GM23338 (cell line): ENCODE measurements at regions not wholly inside any gene's neighbourhood (a gene's known extent, or its start where the extent isn't known, plus 50 kb on each side); places are given as distances from the start of the nearest gene placed in this dataset.

Experiments
- ATAC-seq: fragments of 200-7000 bp; cut with Tn5 transposase; 3 replicates; pipeline ENCODE4 v1.9.1; 2020
- DNase-seq: peaks from one replicate; pipeline ENCODE4 v3.0.0-alpha.2; 2015; ENCODE audit warnings: low spot score
- H2AFZ ChIP-seq: fragments of 200-600 bp; sonication (generic); 2 replicates; pipeline ENCODE4 v1.8.0; 2016; ENCODE audit warnings: antibody characterized with exemption, mild to moderate bottlenecking, moderate library complexity
- H3F3A ChIP-seq: fragments of 200-600 bp; sonication (generic); replicated peaks from 2 replicates; pipeline ENCODE4 v1.8.0; 2017; ENCODE audit warnings: antibody characterized with exemption, mixed run types, low read depth
- H3K27ac ChIP-seq: fragments of 200-600 bp; sonication (generic); 2 replicates; pipeline ENCODE4 v1.6.1; 2016; ENCODE audit warnings: low read depth
- H3K27me3 ChIP-seq: fragments of 200-600 bp; sonication (generic); 2 replicates; pipeline ENCODE4 v1.8.0; 2016; ENCODE audit warnings: mild to moderate bottlenecking, mixed run types, moderate library complexity; ENCODE audit not compliant: insufficient read depth
- H3K36me3 ChIP-seq: fragments of 200-600 bp; sonication (generic); 2 replicates; pipeline ENCODE4 v1.8.0; 2016; ENCODE audit warnings: mild to moderate bottlenecking; ENCODE audit not compliant: insufficient read depth
- H3K4me1 ChIP-seq: fragments of 200-600 bp; sonication (generic); 2 replicates; pipeline ENCODE4 v1.8.0; 2016; ENCODE audit warnings: mild to moderate bottlenecking, moderate library complexity; ENCODE audit not compliant: insufficient read depth
- H3K4me2 ChIP-seq: fragments of 200-600 bp; sonication (generic); 2 replicates; pipeline ENCODE4 v1.7.1; 2017; ENCODE audit warnings: mixed run types
- H3K4me3 ChIP-seq: fragments of 200-600 bp; sonication (generic); 2 replicates; pipeline ENCODE4 v1.6.1; 2016; ENCODE audit warnings: mixed run types
- H3K79me2 ChIP-seq: fragments of 200-600 bp; sonication (generic); replicated peaks from 2 replicates; pipeline ENCODE4 v1.8.0; 2017; ENCODE audit warnings: mild to moderate bottlenecking; ENCODE audit not compliant: insufficient read depth
- H3K9me2 ChIP-seq: fragments of 200-600 bp; sonication (generic); 2 replicates; pipeline ENCODE4 v1.8.0; 2017; ENCODE audit not compliant: insufficient read depth
- H4K20me1 ChIP-seq: fragments of 200-600 bp; sonication (generic); replicated peaks from 2 replicates; pipeline ENCODE4 v1.8.0; 2017; ENCODE audit warnings: mild to moderate bottlenecking; ENCODE audit not compliant: insufficient read depth
- H3K27ac Mint-ChIP-seq: 2 replicates; pipeline ENCODE4 v1.8.0; 2020; ENCODE audit warnings: inconsistent platforms, mild to moderate bottlenecking, moderate library complexity, mixed read lengths
- H3K27me3 Mint-ChIP-seq: 3 replicates; pipeline ENCODE4 v1.8.0; 2022; ENCODE audit warnings: low read depth, mild to moderate bottlenecking, moderate library complexity, mixed read lengths, inconsistent platforms; ENCODE audit not compliant: insufficient read depth, poor library complexity
- H3K36me3 Mint-ChIP-seq: 3 replicates; pipeline ENCODE4 v1.8.0; 2021; ENCODE audit warnings: low read depth, mild to moderate bottlenecking, inconsistent platforms, moderate library complexity, mixed read lengths
- H3K4me1 Mint-ChIP-seq: 3 replicates; pipeline ENCODE4 v1.8.0; 2020; ENCODE audit warnings: mild to moderate bottlenecking, inconsistent platforms, mixed read lengths
- H3K4me3 Mint-ChIP-seq: 3 replicates; pipeline ENCODE4 v1.8.0; 2021; ENCODE audit warnings: moderate library complexity, mild to moderate bottlenecking, inconsistent platforms, mixed read lengths
- H3K9me3 Mint-ChIP-seq: 3 replicates; pipeline ENCODE4 v1.8.0; 2020; ENCODE audit warnings: moderate library complexity, mild to moderate bottlenecking, inconsistent platforms, mixed read lengths
- EZH2 ChIP-seq: fragments of 200-600 bp; sonication (generic); IDR thresholded peaks from one replicate; pipeline ENCODE4 v1.8.0; 2017; ENCODE audit warnings: antibody characterized with exemption, mild to moderate bottlenecking, low read depth; ENCODE audit not compliant: unreplicated experiment
- REST ChIP-seq: IDR thresholded peaks from one replicate; pipeline ENCODE4 v1.6.1; 2018; ENCODE audit warnings: antibody characterized with exemption; ENCODE audit not compliant: unreplicated experiment
- STAT1 ChIP-seq: IDR thresholded peaks from one replicate; pipeline ENCODE4 v1.6.1; 2016; ENCODE audit warnings: antibody characterized with exemption; ENCODE audit not compliant: unreplicated experiment
- ZNF331 ChIP-seq: fragments of 250-450 bp; sonication (Bioruptor Pico); IDR thresholded peaks from 2 replicates; pipeline ENCODE4 v1.5.0; 2020; ENCODE audit warnings: low read depth, mild to moderate bottlenecking, moderate library complexity
- TF ChIP-seq, protein P1 (sequence below), 2 experiments: fragments of 200-600 bp in 1 of 2; sonication (generic) in 1 of 2; conservative IDR thresholded peaks; 2 replicates each; pipeline versions ENCODE4 v1.5.1 to v1.6.1; 2016 to 2017; ENCODE audit warnings: antibody characterized with exemption in 2 of 2, low read depth in 2 of 2, mild to moderate bottlenecking in 2 of 2, moderate library complexity in 1 of 2

GRCh38 chr20:4449957-4450715, 201.0 kb upstream of the ADRA1D start:
- Mint-ChIP-seq H3K27me3 (peaks cover 2% of the 10 kb centered on the region), H3K9me3 (peaks cover 7% of the 10 kb centered on the region; the same call in 2 of the 3 replicates), H3K4me1 (peaks cover 5% of the 10 kb centered on the region; the same call in 2 of the 3 replicates), H3K4me3 (no peak overlapping the region), H3K27ac (no peak overlapping the region), H3K36me3 (peaks cover 2% of the 10 kb centered on the region; the same call in 1 of the 3 replicates)
- DNase-seq (peak; percentile 25), ATAC-seq (peak; percentile 56)
- no peak overlapping the region for H3K4me2 ChIP-seq
- H4K20me1 ChIP-seq: no peaks in the 10 kb centered on the region
- H3K27ac ChIP-seq: no peak overlapping the region
- no peaks in the 10 kb centered on the region for H3K79me2 ChIP-seq
- H2AFZ ChIP-seq: peak overlapping the region; percentile 91
- no peaks in the 10 kb centered on the region for H3K36me3 ChIP-seq
- H3K4me1 ChIP-seq: no peaks in the 10 kb centered on the region
- H3K9me2 ChIP-seq: no peaks in the 10 kb centered on the region; the same call in 1 of the 2 replicates
- no peaks in the 10 kb centered on the region for H3F3A ChIP-seq
- TF ChIP-seq REST (no peak), EZH2 (no peak)
- TF ChIP-seq, protein P1, sequence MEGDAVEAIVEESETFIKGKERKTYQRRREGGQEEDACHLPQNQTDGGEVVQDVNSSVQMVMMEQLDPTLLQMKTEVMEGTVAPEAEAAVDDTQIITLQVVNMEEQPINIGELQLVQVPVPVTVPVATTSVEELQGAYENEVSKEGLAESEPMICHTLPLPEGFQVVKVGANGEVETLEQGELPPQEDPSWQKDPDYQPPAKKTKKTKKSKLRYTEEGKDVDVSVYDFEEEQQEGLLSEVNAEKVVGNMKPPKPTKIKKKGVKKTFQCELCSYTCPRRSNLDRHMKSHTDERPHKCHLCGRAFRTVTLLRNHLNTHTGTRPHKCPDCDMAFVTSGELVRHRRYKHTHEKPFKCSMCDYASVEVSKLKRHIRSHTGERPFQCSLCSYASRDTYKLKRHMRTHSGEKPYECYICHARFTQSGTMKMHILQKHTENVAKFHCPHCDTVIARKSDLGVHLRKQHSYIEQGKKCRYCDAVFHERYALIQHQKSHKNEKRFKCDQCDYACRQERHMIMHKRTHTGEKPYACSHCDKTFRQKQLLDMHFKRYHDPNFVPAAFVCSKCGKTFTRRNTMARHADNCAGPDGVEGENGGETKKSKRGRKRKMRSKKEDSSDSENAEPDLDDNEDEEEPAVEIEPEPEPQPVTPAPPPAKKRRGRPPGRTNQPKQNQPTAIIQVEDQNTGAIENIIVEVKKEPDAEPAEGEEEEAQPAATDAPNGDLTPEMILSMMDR (conservative IDR thresholded peaks at IDR 0.05; ENCODE audit: low read depth in 2 of 2): peak in 1 of 2 experiments; percentile 26; a peak in 1 of 4 replicates
- H3K27me3 ChIP-seq: no peaks in the 10 kb centered on the region
- H3K4me3 ChIP-seq: no peak overlapping the region

DNA sequence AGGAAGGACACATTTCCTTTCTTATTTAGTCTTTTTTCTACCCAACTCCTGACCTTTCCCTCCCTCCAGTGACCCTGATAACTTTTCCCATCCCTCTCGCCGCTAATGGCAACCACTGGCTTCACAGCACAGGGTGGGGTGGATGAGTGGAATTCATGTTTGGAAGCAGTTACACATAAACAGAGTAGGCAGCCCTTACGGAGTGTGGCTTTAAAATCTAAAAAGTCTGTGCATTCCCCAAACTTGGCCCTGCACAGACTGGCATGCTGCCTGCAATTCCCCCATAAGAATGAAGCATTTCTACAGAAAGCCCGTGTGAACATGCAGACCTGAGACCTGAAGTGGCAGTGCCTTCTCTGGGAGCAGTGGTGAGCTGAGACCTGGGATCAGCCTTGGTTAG, 196.7 kb upstream of the ADRA1D start:
- Histone ChIP-seq H3K9me2 (no peaks in the 10 kb centered on the region), H3K4me2 (no peak overlapping the region), H3K79me2 (no peaks in the 10 kb centered on the region), H3K4me3 (no peak overlapping the region), H3K27ac (no peak overlapping the region), H2AFZ (no peak overlapping the region; the same call in 1 of the 2 replicates), H3K36me3 (no peaks in the 10 kb centered on the region), H3K27me3 (no peaks in the 10 kb centered on the region), H3F3A (no peaks in the 10 kb centered on the region), H3K4me1 (no peaks in the 10 kb centered on the region), H4K20me1 (no peaks in the 10 kb centered on the region)
- H3K27me3 Mint-ChIP-seq: peaks cover 2% of the 10 kb centered on the region
- H3K36me3 Mint-ChIP-seq: peaks cover 2% of the 10 kb centered on the region; the same call in 1 of the 3 replicates
- H3K9me3 Mint-ChIP-seq: peaks cover 7% of the 10 kb centered on the region
- no peak for TF ChIP-seq ZNF331
- TF ChIP-seq EZH2: no peak
- no peak for TF ChIP-seq STAT1
- TF ChIP-seq, protein P1 (conservative IDR thresholded peaks at IDR 0.05; ENCODE audit: low read depth in 2 of 2): no peak
- ATAC-seq (no peak), DNase-seq (no peak)
- no peak overlapping the region for H3K4me3 Mint-ChIP-seq
- H3K27ac Mint-ChIP-seq: no peak overlapping the region; the same call in 1 of the 2 replicates
- peaks cover 5% of the 10 kb centered on the region; the same call in 2 of the 3 replicates for H3K4me1 Mint-ChIP-seq
